ENCODE measurements at regions not wholly inside any gene's neighbourhood (a gene's known extent, or its start where the extent isn't known, plus 50 kb on each side); places are given as distances from the start of the nearest gene placed in this dataset.

DNA sequence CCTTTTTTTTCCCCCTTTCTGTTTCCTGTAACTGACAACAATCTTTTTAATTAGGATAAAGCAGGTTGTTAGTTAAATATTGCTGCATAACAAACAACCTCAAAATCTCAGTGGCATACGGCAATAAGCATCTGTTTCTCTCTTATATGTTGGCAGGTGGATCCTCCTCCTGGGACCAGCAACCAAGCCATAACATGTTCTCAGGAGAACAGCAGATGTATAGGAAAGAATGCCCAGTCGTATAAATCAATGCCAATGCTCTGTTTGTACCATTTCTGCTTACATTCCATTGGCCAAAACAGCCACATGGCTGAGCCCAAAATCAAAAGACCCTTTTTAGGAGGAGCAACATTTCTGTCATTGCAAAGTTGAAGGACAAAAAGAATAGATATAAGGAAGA, 445.7 kb downstream of the AASDHPPT start:
- TF ChIP-seq GATA3 (IDR thresholded peaks at IDR 0.05; ENCODE audit: low read depth, low read length) (no peak), GATA2 (IDR thresholded peaks at IDR 0.05; ENCODE audit: low read depth, low read length) (no peak)
